ENCODE measurements at regions not wholly inside any gene's neighbourhood (a gene's known extent, or its start where the extent isn't known, plus 50 kb on each side); places are given as distances from the start of the nearest gene placed in this dataset.
"Not testable (repeated sequence)": the region's sequence is repeated elsewhere in the genome, so short reads cannot be mapped to it uniquely, and the experiment has no call there.

GRCh38 chr7:120055300-120055699, 217.7 kb upstream of the KCND2 start:
- DNase-seq, result no peak

- DNase-seq, result no peak
Measured at GRCh38 chr7:120056227-120056626, 216.7 kb upstream of the KCND2 start.

GRCh38 chr7:120059641-120060040, 213.3 kb upstream of the KCND2 start:
- DNase-seq, result no peak

- no peak for DNase-seq
Measured at GRCh38 chr7:120060281-120060680, 212.7 kb upstream of the KCND2 start.

- no peak for DNase-seq
Measured at GRCh38 chr7:120060875-120061274, 212.1 kb upstream of the KCND2 start.

- DNase-seq, result peak; percentile 1
Measured at GRCh38 chr7:120064565-120064964, 208.4 kb upstream of the KCND2 start.

GRCh38 chr7:120066898-120067297, 206.1 kb upstream of the KCND2 start:
- DNase-seq, result not testable (repeated sequence)

- DNase-seq, result no peak
Measured at GRCh38 chr7:120070201-120070600, 202.8 kb upstream of the KCND2 start.

- DNase-seq, result no peak
Measured at GRCh38 chr7:120077777-120078176, 195.2 kb upstream of the KCND2 start.

GRCh38 chr7:120079022-120079421, 194.0 kb upstream of the KCND2 start:
- no peak for DNase-seq

- no peak for DNase-seq
Measured at GRCh38 chr7:120079704-120080103, 193.3 kb upstream of the KCND2 start.

- not testable (repeated sequence) for DNase-seq
Measured at GRCh38 chr7:120086468-120086867, 186.5 kb upstream of the KCND2 start.

GRCh38 chr7:120089968-120090367, 183.0 kb upstream of the KCND2 start:
- DNase-seq, result peak; percentile 2

GRCh38 chr7:120091807-120092206, 181.2 kb upstream of the KCND2 start:
- DNase-seq, result no peak

- no peak for DNase-seq
Measured at GRCh38 chr7:120097020-120097419, 176.0 kb upstream of the KCND2 start.

- DNase-seq, result no peak
Measured at GRCh38 chr7:120097774-120098173, 175.2 kb upstream of the KCND2 start.

GRCh38 chr7:120108376-120108775, 164.6 kb upstream of the KCND2 start:
- no peak for DNase-seq

- DNase-seq, result no peak
Measured at GRCh38 chr7:120110169-120110568, 162.8 kb upstream of the KCND2 start.

GRCh38 chr7:120114626-120115025, 158.3 kb upstream of the KCND2 start:
- DNase-seq, result no peak

GRCh38 chr7:120123528-120123927, 149.4 kb upstream of the KCND2 start:
- no peak for DNase-seq

GRCh38 chr7:120131096-120131839, 141.7 kb upstream of the KCND2 start:
- DNase-seq, result no peak

- no peak for DNase-seq
Measured at GRCh38 chr7:120138497-120138896, 134.5 kb upstream of the KCND2 start.

GRCh38 chr7:120156476-120156875, 116.5 kb upstream of the KCND2 start:
- DNase-seq, result no peak

GRCh38 chr7:120160166-120160565, 112.8 kb upstream of the KCND2 start:
- no peak for DNase-seq

GRCh38 chr7:120163449-120163848, 109.5 kb upstream of the KCND2 start:
- DNase-seq, result no peak

Measured in HCEC 1CT (cell line).